HCT116 (cell line): ENCODE measurements at regions not wholly inside any gene's neighbourhood (a gene's known extent, or its start where the extent isn't known, plus 50 kb on each side); places are given as distances from the start of the nearest gene placed in this dataset.

Experiments used
- EGR1 ChIP-seq: IDR thresholded peaks from 2 replicates; pipeline ENCODE4 v1.6.1; 2012; ENCODE audit warnings: low read depth
- JUND ChIP-seq: IDR thresholded peaks from 2 replicates; pipeline ENCODE4 v1.6.1; 2012
- POLR2A ChIP-seq: IDR thresholded peaks from 2 replicates; pipeline ENCODE4 v1.7.0; 2011; ENCODE audit warnings: borderline replicate concordance; ENCODE audit not compliant: insufficient read depth, insufficient read length; ENCODE audit errors: extremely low read depth
- POLR2AphosphoS5 ChIP-seq: IDR thresholded peaks from 2 replicates; pipeline ENCODE4 v1.6.1; 2011; ENCODE audit warnings: mild to moderate bottlenecking, low read depth, low read length, moderate library complexity
- SP1 ChIP-seq: IDR thresholded peaks from 2 replicates; pipeline ENCODE4 v1.6.1; 2012; ENCODE audit warnings: low read depth
- TCF7L2 ChIP-seq: IDR thresholded peaks from 2 replicates; pipeline ENCODE4 v1.7.0; 2011; ENCODE audit warnings: borderline replicate concordance, inconsistent platforms; ENCODE audit not compliant: insufficient read depth, insufficient read length; ENCODE audit errors: extremely low read depth
- ZFX ChIP-seq: fragments of 450-650 bp; IDR thresholded peaks from 2 replicates; pipeline ENCODE4 v1.6.1; 2017
- TF ChIP-seq, protein P1 (sequence below), 3 experiments: fragments of 200-600 bp in 1 of 3; sonication (generic) in 1 of 3; IDR thresholded peaks in 2 of 3; conservative IDR thresholded peaks in 1 of 3; 2 replicates each; pipeline ENCODE4 v1.5.1; 2012 to 2017; ENCODE audit warnings: low read depth in 2 of 3, low read length in 2 of 3, antibody characterized with exemption in 1 of 3, borderline replicate concordance in 1 of 3, control low read depth in 1 of 3, mild to moderate bottlenecking in 1 of 3, mixed read lengths in 1 of 3, mixed run types in 1 of 3, moderate library complexity in 1 of 3; ENCODE audit not compliant: insufficient read depth in 1 of 3
- TF ChIP-seq, protein P2 (sequence below): IDR thresholded peaks from 2 replicates; pipeline ENCODE4 v1.6.1; 2012

DNA sequence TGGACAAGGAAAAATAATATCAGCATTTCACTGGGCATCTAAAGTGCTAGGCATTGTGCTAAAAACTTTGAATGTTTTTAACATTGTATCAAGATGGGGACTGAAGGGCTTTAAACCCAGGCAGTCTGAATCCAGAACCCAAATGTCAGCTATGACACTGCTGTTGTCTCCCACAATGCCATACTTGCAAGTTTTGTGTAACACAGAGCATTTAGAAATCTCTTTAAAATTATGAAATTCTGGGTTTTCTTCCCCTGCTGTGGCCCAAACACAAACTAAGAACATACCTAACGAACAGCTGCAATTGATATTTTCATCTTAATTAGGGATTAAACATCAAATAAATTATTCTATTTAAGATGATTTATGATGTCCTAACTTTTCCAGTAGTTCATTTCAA lies 66.8 kb upstream of the LSM6 start:
- TF ChIP-seq SP1 (no peak), ZFX (no peak), POLR2AphosphoS5 (no peak), EGR1 (no peak), POLR2A (no peak), TCF7L2 (no peak), JUND (no peak)
- TF ChIP-seq, protein P1, sequence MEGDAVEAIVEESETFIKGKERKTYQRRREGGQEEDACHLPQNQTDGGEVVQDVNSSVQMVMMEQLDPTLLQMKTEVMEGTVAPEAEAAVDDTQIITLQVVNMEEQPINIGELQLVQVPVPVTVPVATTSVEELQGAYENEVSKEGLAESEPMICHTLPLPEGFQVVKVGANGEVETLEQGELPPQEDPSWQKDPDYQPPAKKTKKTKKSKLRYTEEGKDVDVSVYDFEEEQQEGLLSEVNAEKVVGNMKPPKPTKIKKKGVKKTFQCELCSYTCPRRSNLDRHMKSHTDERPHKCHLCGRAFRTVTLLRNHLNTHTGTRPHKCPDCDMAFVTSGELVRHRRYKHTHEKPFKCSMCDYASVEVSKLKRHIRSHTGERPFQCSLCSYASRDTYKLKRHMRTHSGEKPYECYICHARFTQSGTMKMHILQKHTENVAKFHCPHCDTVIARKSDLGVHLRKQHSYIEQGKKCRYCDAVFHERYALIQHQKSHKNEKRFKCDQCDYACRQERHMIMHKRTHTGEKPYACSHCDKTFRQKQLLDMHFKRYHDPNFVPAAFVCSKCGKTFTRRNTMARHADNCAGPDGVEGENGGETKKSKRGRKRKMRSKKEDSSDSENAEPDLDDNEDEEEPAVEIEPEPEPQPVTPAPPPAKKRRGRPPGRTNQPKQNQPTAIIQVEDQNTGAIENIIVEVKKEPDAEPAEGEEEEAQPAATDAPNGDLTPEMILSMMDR (IDR thresholded peaks at IDR 0.05 in 2 of 3, conservative IDR thresholded peaks at IDR 0.05 in 1 of 3; ENCODE audit: borderline replicate concordance in 1 of 3, insufficient read depth in 1 of 3, low read depth in 2 of 3, low read length in 2 of 3): no peak
- TF ChIP-seq, protein P2, sequence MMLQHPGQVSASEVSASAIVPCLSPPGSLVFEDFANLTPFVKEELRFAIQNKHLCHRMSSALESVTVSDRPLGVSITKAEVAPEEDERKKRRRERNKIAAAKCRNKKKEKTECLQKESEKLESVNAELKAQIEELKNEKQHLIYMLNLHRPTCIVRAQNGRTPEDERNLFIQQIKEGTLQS: no peak
